K562 (cell line): ENCODE measurements at regions not wholly inside any gene's neighbourhood (a gene's known extent, or its start where the extent isn't known, plus 50 kb on each side); places are given as distances from the start of the nearest gene placed in this dataset.

ENCODE experiments used
- HDAC8 ChIP-seq: fragments of 450-650 bp; IDR thresholded peaks from 2 replicates; pipeline ENCODE4 v1.6.1; 2016; ENCODE audit warnings: mild to moderate bottlenecking, missing genetic modification characterization, moderate library complexity, missing compliant biosample characterization
- KDM1A ChIP-seq, 2 experiments: fragments of 450-650 bp; IDR thresholded peaks; 2 replicates each; pipeline ENCODE4 v1.6.1; 2016; ENCODE audit warnings: mild to moderate bottlenecking in 2 of 2
- LEF1 ChIP-seq: fragments of 450-650 bp; IDR thresholded peaks from 2 replicates; pipeline ENCODE4 v1.6.1; 2016; ENCODE audit warnings: mild to moderate bottlenecking
- MTA3 ChIP-seq: fragments of 450-650 bp; formaldehyde crosslinking; IDR thresholded peaks from 2 replicates; pipeline ENCODE4 v1.6.1; 2017; ENCODE audit warnings: mild to moderate bottlenecking, borderline replicate concordance
- PYGO2 ChIP-seq: fragments of 450-650 bp; IDR thresholded peaks from 2 replicates; pipeline ENCODE4 v1.6.1; 2016; ENCODE audit warnings: mild to moderate bottlenecking, missing genetic modification characterization, moderate library complexity, missing compliant biosample characterization
- RCOR1 ChIP-seq, 2 experiments: IDR thresholded peaks; 2 replicates each; pipeline ENCODE4 v1.6.1; 2012; ENCODE audit warnings: low read depth in 2 of 2, low read length in 2 of 2, borderline replicate concordance in 1 of 2, improper control_type of control experiment in 1 of 2
- TGIF2 ChIP-seq: sonication (generic); formaldehyde crosslinking; IDR thresholded peaks from 2 replicates; pipeline ENCODE4 v1.8.1; 2022; ENCODE audit warnings: mild to moderate bottlenecking, missing genetic modification reagents, moderate library complexity
- TF ChIP-seq, protein P1 (sequence below): fragments of 450-650 bp; formaldehyde crosslinking; IDR thresholded peaks from 2 replicates; pipeline ENCODE4 v1.4.0; 2020; ENCODE audit warnings: mild to moderate bottlenecking, mixed read lengths
- TF ChIP-seq, protein P2 (sequence below): fragments of 150-350 bp; conservative IDR thresholded peaks from 2 replicates; pipeline ENCODE4 v1.6.1; 2014; ENCODE audit warnings: low read length
- TF ChIP-seq, protein P3 (sequence below): IDR thresholded peaks from 3 replicates; pipeline ENCODE4 v1.6.1; 2011; ENCODE audit warnings: borderline replicate concordance, mild to moderate bottlenecking, moderate library complexity; ENCODE audit not compliant: insufficient read length; ENCODE audit errors: extremely low read depth
- TF ChIP-seq, protein P4 (sequence below): fragments of 450-650 bp; IDR thresholded peaks from 2 replicates; pipeline ENCODE4 v1.7.0; 2016; ENCODE audit warnings: borderline replicate concordance

DNA sequence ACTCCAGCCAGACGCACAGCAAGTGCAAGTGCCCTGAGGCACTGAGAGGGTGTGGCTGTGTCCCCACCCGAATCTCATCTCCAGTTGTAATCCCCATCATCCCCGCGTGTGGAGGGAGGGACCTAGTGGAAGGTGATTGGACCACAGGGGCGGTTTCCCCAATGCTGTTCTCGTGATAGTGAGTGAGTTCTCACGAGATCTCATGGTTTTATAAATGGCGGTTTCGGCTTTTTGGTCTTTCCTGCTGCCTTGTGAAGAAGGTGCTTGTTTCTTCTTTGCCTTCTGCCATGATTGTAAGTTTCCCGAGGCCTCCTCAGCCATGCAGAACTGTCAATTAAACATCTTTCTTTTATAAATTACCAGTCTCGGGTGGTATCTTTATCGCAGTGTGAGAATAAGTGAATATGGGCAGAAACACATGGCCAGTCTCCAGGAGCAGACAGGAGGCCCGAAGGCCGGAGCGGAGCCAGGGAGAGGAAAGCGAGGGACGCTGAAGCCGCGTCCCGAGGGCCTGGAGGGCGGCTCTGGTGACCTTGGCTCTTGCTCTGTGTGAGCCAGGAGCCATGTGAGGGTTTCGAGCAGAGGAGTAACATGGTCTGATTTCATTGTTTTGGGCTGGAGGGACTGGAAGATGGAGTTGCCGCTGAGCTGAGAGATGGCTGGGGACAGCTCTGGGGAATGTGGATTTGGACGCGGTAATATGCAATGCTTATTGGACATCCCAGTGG, 76.0 kb upstream of the C1orf174 start (continued):
- TF ChIP-seq, protein P1, sequence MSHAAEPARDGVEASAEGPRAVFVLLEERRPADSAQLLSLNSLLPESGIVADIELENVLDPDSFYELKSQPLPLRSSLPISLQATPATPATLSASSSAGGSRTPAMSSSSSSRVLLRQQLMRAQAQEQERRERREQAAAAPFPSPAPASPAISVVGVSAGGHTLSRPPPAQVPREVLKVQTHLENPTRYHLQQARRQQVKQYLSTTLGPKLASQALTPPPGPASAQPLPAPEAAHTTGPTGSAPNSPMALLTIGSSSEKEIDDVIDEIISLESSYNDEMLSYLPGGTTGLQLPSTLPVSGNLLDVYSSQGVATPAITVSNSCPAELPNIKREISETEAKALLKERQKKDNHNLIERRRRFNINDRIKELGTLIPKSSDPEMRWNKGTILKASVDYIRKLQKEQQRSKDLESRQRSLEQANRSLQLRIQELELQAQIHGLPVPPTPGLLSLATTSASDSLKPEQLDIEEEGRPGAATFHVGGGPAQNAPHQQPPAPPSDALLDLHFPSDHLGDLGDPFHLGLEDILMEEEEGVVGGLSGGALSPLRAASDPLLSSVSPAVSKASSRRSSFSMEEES (CRISPR knock-in tag): no peak
- peak in 1 of 2 experiments; percentile 82; a peak in 2 of 4 replicates for TF ChIP-seq RCOR1 (IDR thresholded peaks at IDR 0.05; ENCODE audit: borderline replicate concordance in 1 of 2, low read depth in 2 of 2, low read length in 2 of 2)
- TF ChIP-seq MTA3: peak; percentile 49; the same call in 1 of the 2 replicates
- TF ChIP-seq, protein P2, sequence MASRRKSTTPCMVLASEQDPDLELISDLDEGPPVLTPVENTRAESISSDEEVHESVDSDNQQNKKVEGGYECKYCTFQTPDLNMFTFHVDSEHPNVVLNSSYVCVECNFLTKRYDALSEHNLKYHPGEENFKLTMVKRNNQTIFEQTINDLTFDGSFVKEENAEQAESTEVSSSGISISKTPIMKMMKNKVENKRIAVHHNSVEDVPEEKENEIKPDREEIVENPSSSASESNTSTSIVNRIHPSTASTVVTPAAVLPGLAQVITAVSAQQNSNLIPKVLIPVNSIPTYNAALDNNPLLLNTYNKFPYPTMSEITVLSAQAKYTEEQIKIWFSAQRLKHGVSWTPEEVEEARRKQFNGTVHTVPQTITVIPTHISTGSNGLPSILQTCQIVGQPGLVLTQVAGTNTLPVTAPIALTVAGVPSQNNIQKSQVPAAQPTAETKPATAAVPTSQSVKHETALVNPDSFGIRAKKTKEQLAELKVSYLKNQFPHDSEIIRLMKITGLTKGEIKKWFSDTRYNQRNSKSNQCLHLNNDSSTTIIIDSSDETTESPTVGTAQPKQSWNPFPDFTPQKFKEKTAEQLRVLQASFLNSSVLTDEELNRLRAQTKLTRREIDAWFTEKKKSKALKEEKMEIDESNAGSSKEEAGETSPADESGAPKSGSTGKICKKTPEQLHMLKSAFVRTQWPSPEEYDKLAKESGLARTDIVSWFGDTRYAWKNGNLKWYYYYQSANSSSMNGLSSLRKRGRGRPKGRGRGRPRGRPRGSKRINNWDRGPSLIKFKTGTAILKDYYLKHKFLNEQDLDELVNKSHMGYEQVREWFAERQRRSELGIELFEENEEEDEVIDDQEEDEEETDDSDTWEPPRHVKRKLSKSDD: 0 out of 2 replicates have a peak, but pooled peaks have one; percentile 32
- no peak for TF ChIP-seq TGIF2 (CRISPR knock-in tag)
- TF ChIP-seq PYGO2: no peak
- TF ChIP-seq HDAC8 (tag): peak; percentile 24; the same call in 1 of the 2 replicates
- TF ChIP-seq, protein P3, sequence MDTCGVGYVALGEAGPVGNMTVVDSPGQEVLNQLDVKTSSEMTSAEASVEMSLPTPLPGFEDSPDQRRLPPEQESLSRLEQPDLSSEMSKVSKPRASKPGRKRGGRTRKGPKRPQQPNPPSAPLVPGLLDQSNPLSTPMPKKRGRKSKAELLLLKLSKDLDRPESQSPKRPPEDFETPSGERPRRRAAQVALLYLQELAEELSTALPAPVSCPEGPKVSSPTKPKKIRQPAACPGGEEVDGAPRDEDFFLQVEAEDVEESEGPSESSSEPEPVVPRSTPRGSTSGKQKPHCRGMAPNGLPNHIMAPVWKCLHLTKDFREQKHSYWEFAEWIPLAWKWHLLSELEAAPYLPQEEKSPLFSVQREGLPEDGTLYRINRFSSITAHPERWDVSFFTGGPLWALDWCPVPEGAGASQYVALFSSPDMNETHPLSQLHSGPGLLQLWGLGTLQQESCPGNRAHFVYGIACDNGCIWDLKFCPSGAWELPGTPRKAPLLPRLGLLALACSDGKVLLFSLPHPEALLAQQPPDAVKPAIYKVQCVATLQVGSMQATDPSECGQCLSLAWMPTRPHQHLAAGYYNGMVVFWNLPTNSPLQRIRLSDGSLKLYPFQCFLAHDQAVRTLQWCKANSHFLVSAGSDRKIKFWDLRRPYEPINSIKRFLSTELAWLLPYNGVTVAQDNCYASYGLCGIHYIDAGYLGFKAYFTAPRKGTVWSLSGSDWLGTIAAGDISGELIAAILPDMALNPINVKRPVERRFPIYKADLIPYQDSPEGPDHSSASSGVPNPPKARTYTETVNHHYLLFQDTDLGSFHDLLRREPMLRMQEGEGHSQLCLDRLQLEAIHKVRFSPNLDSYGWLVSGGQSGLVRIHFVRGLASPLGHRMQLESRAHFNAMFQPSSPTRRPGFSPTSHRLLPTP: no peak
- TF ChIP-seq, protein P4, sequence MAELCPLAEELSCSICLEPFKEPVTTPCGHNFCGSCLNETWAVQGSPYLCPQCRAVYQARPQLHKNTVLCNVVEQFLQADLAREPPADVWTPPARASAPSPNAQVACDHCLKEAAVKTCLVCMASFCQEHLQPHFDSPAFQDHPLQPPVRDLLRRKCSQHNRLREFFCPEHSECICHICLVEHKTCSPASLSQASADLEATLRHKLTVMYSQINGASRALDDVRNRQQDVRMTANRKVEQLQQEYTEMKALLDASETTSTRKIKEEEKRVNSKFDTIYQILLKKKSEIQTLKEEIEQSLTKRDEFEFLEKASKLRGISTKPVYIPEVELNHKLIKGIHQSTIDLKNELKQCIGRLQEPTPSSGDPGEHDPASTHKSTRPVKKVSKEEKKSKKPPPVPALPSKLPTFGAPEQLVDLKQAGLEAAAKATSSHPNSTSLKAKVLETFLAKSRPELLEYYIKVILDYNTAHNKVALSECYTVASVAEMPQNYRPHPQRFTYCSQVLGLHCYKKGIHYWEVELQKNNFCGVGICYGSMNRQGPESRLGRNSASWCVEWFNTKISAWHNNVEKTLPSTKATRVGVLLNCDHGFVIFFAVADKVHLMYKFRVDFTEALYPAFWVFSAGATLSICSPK: no peak
- TF ChIP-seq KDM1A (IDR thresholded peaks at IDR 0.05): peak in 1 of 2 experiments; percentile 64; a peak in 1 of 4 replicates
- TF ChIP-seq LEF1: no peak
